Activated B cell treated with CpG ODN at 0.5 μM for 24 hours (primary cell): ENCODE measurements at regions not wholly inside any gene's neighbourhood (a gene's known extent, or its start where the extent isn't known, plus 50 kb on each side); places are given as distances from the start of the nearest gene placed in this dataset.
"Not testable (repeated sequence)": the region's sequence is repeated elsewhere in the genome, so short reads cannot be mapped to it uniquely, and the experiment has no call there.

Source experiments
- ATAC-seq: fragments of 200-7000 bp; cut with Tn5 transposase; one replicate; pipeline ENCODE4 v1.10.0; 2021; ENCODE audit warnings: low read depth, mild to moderate bottlenecking, moderate library complexity
- CTCF ChIA-PET: fragments of 350-600 bp; sonication (Branson Sonifier 250); formaldehyde crosslinking; loops from one replicate; lab custom pipeline; 2021; ENCODE audit warnings: antibody characterized with exemption; lab: Charles Lee
- POLR2A ChIA-PET: fragments of 350-600 bp; sonication (Branson Sonifier 250); formaldehyde crosslinking; loops from one replicate; lab custom pipeline; 2021; ENCODE audit warnings: antibody characterized with exemption; lab: Charles Lee
- DNase-seq: peaks from one replicate; pipeline ENCODE4 v3.0.0; 2022
- H3K27ac Mint-ChIP-seq: one replicate; pipeline ENCODE4 v1.8.0; 2020; ENCODE audit warnings: mixed read lengths
- H3K27me3 Mint-ChIP-seq: one replicate; pipeline ENCODE4 v1.8.0; 2021; ENCODE audit warnings: mixed read lengths
- H3K36me3 Mint-ChIP-seq: one replicate; pipeline ENCODE4 v1.8.0; 2021; ENCODE audit warnings: low read depth, mixed read lengths
- H3K4me1 Mint-ChIP-seq: one replicate; pipeline ENCODE4 v1.8.0; 2021; ENCODE audit warnings: mixed read lengths
- H3K4me3 Mint-ChIP-seq: one replicate; pipeline ENCODE4 v1.8.0; 2020; ENCODE audit warnings: mild to moderate bottlenecking, mixed read lengths
- H3K9me3 Mint-ChIP-seq: one replicate; pipeline ENCODE4 v1.8.0; 2020; ENCODE audit warnings: mixed read lengths
- intact Hi-C: fragments of 100-400 bp; cut with micrococcal nuclease; formaldehyde crosslinking; loops from one replicate; pipeline ENCODE4 v1.15.1; 2024
- TF ChIP-seq, protein P1 (sequence below): fragments of 200-600 bp; IDR thresholded peaks from one replicate; pipeline ENCODE4 v1.8.0; 2022; ENCODE audit warnings: antibody characterized with exemption, mild to moderate bottlenecking

DNA sequence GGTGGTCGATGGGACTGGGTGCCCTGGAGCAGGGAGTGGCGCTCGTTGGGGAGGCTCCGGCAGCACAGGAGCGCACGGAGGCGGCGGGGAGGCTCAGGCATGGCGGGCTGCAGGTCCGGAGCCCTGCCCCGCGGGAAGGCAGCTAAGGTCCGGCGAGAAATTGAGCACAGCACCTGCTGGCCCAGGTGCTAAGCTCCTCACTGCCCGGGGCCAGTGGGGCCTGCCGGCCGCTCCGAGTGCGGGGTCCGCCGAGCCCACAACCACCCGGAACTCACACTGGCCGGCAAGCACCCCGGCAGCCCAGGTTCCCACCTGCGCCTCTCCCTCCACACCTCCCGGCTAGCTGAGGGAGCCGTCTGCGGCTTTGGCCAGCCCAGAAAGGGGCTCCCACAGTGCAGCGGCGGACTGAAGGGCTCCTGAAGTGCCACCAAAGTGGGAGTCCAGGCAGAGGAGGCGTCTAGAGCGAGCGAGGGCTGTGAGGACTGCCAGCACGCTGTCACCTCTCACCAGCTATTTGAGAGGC lies 88.8 kb upstream of the EEF2KMT start:
- Mint-ChIP-seq H3K9me3 (no peaks in the 10 kb centered on the region), H3K36me3 (no peaks in the 10 kb centered on the region), H3K4me3 (no peak overlapping the region), H3K27ac (no peak overlapping the region), H3K27me3 (no peaks in the 10 kb centered on the region), H3K4me1 (no peaks in the 10 kb centered on the region)
- POLR2A ChIA-PET = no interaction called here
- DNase-seq (no peak), ATAC-seq (no peak)
- CTCF ChIA-PET = no interaction called here
- TF ChIP-seq, protein P1, sequence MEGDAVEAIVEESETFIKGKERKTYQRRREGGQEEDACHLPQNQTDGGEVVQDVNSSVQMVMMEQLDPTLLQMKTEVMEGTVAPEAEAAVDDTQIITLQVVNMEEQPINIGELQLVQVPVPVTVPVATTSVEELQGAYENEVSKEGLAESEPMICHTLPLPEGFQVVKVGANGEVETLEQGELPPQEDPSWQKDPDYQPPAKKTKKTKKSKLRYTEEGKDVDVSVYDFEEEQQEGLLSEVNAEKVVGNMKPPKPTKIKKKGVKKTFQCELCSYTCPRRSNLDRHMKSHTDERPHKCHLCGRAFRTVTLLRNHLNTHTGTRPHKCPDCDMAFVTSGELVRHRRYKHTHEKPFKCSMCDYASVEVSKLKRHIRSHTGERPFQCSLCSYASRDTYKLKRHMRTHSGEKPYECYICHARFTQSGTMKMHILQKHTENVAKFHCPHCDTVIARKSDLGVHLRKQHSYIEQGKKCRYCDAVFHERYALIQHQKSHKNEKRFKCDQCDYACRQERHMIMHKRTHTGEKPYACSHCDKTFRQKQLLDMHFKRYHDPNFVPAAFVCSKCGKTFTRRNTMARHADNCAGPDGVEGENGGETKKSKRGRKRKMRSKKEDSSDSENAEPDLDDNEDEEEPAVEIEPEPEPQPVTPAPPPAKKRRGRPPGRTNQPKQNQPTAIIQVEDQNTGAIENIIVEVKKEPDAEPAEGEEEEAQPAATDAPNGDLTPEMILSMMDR = no peak
- intact Hi-C loops = no loop called here

DNA sequence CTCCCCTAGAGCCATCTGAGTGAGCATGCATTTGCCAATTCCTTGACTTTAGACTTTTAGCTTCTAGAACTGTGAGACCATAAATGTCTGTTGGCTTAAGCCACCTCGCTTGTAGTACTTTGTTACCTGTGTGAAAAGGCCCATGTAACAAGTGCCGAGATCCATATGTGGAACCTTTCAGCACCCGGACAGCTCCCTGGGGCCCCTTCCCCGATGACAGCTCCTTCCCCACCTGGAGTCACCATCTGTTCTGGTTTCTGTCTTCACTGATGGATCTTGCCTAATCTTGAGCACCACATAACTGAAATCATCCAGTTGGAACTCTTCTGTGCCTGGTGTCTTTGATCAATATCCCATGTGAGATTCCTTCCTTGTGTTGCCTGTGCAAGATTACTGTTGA lies 78.9 kb upstream of the EEF2KMT start:
- Mint-ChIP-seq H3K9me3 (peaks cover 30% of the 10 kb centered on the region), H3K4me3 (no peak overlapping the region), H3K4me1 (no peaks in the 10 kb centered on the region), H3K27me3 (peaks cover 5% of the 10 kb centered on the region), H3K36me3 (no peaks in the 10 kb centered on the region), H3K27ac (no peak overlapping the region)
- no peak for DNase-seq
- intact Hi-C loops = no loop called here
- no peak for ATAC-seq
- POLR2A ChIA-PET = no interaction called here
- TF ChIP-seq, protein P1 = no peak
- CTCF ChIA-PET = no interaction called here

GRCh38 chr16:5175266-5175665 lies 77.7 kb upstream of the EEF2KMT start:
- no peak overlapping the region for H3K27ac Mint-ChIP-seq
- intact Hi-C loops = no loop called here

DNA sequence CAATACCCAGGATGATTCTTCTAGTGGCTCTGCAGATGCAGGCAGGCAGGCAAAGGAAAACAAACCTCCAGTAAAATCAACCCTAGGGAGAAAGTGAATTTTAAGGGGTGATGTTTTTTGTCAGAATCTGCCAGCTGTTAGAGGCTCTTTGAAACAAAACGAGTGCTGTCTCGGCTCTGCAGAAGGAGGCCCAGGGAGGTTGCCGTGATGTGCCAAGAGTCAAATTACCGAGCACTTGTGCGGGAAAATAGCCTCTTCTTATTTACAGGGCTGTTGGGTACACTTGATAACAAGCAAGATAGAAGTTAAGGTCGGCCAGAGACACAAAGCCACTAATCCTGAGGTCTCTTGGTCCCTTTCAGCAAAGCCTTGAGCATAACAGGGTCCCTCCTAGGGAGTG lies 68.9 kb upstream of the EEF2KMT start:
- CTCF ChIA-PET = no interaction called here

More at GRCh38 chr16:5175266-5175665, 77.7 kb upstream of the EEF2KMT start:
- H3K4me3 Mint-ChIP-seq = no peak overlapping the region
- ATAC-seq = no peak
- no peaks in the 10 kb centered on the region for H3K36me3 Mint-ChIP-seq
- TF ChIP-seq, protein P1 = no peak
- peaks cover 29% of the 10 kb centered on the region for H3K9me3 Mint-ChIP-seq
- DNase-seq = no peak
- ChIA-PET POLR2A (no interaction called here), CTCF (no interaction called here)
- H3K27me3 Mint-ChIP-seq = peaks cover 5% of the 10 kb centered on the region
- no peaks in the 10 kb centered on the region for H3K4me1 Mint-ChIP-seq

GRCh38 chr16:5165429-5165828 lies 67.8 kb upstream of the EEF2KMT start:
- H3K4me1 Mint-ChIP-seq, ATAC-seq, intact Hi-C loops, H3K27me3 Mint-ChIP-seq, H3K4me3 Mint-ChIP-seq, CTCF ChIA-PET, POLR2A ChIA-PET, H3K9me3 Mint-ChIP-seq, H3K27ac Mint-ChIP-seq, DNase-seq, H3K36me3 Mint-ChIP-seq: not testable (repeated sequence)

More for the DNA sequence above, 68.9 kb upstream of the EEF2KMT start:
- ATAC-seq = no peak
- TF ChIP-seq, protein P1 = no peak
- POLR2A ChIA-PET = no interaction called here
- Mint-ChIP-seq H3K4me3 (no peak overlapping the region), H3K4me1 (no peaks in the 10 kb centered on the region), H3K27ac (no peak overlapping the region), H3K9me3 (peaks cover 6% of the 10 kb centered on the region), H3K27me3 (peaks cover 5% of the 10 kb centered on the region), H3K36me3 (no peaks in the 10 kb centered on the region)
- intact Hi-C loops = no loop called here
- no peak for DNase-seq

DNA sequence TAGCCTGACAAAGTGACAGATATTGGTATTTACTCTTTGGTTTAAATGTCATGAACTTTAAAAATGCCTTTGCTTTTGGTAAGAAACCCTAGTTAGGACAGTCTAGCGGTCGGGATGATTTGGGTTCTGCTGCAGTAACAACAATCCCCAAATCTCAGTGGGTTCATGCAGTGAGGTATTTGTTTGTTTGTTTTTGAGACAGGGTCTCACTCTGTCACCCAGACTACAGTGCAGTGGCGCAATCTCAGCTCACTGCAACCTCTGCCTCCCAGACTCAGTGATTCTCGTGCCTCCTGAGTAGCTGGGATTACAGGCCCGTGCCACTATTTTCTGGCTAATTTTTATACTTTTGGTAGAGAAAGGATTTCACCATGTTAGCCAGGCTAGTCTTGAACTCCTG lies 65.2 kb upstream of the EEF2KMT start:
- not testable (repeated sequence) for ATAC-seq

DNA sequence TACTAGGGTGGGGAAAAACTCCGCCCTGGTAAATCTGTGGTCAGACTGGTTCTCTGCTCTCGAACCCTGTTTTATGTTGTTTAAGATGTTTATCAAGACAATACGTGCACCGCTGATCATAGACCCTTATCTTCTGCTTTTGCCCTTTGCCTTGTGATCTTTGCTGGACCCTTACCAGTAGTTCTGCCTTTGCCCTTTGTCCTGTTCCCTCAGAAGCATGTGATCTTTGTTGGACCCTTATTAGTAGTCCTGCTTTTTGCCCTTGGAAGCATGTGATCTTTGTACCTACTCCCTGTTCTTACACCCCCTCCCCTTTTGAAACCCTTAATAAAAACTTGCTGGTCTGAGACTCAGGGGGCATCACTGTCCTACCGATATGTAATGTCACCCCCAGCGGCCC lies 64.3 kb upstream of the EEF2KMT start:
- H3K9me3 Mint-ChIP-seq, POLR2A ChIA-PET, H3K27me3 Mint-ChIP-seq, DNase-seq, H3K4me3 Mint-ChIP-seq, intact Hi-C loops, ATAC-seq, H3K27ac Mint-ChIP-seq, CTCF ChIA-PET, H3K36me3 Mint-ChIP-seq, H3K4me1 Mint-ChIP-seq: not testable (repeated sequence)

More for the DNA sequence above, 65.2 kb upstream of the EEF2KMT start:
- POLR2A ChIA-PET, intact Hi-C loops, H3K4me3 Mint-ChIP-seq, H3K27ac Mint-ChIP-seq, H3K4me1 Mint-ChIP-seq, H3K36me3 Mint-ChIP-seq, H3K9me3 Mint-ChIP-seq, H3K27me3 Mint-ChIP-seq, DNase-seq, CTCF ChIA-PET: not testable (repeated sequence)

DNA sequence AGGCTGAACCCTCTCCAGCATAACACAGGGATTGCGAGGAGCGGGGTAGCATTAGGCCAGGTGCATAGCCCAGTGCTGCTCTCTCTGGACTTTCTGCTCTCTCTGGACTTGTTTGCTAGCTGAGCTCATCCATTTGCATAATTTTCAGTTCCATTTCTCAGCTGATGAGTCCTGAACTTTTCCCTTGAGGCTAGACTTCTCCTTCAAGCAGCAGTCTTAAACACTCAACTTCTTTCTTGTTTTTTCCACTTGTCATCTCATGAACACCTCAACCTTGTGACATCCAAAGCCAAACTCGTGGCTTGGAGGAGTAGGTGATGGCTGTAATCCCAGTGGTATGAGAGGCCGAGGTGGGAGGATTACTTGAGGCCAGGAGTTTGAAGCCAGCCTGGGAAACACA lies 62.4 kb upstream of the EEF2KMT start:
- POLR2A ChIA-PET, H3K36me3 Mint-ChIP-seq, H3K9me3 Mint-ChIP-seq, DNase-seq, H3K27me3 Mint-ChIP-seq, ATAC-seq, H3K27ac Mint-ChIP-seq, H3K4me3 Mint-ChIP-seq, CTCF ChIA-PET, H3K4me1 Mint-ChIP-seq, intact Hi-C loops: not testable (repeated sequence)

GRCh38 chr16:5159537-5159936 lies 61.9 kb upstream of the EEF2KMT start:
- intact Hi-C loops, POLR2A ChIA-PET, H3K27ac Mint-ChIP-seq, CTCF ChIA-PET, ATAC-seq, H3K27me3 Mint-ChIP-seq, H3K36me3 Mint-ChIP-seq, DNase-seq, H3K9me3 Mint-ChIP-seq, H3K4me3 Mint-ChIP-seq, H3K4me1 Mint-ChIP-seq: not testable (repeated sequence)
